Medulla oblongata (tissue), 1 donor: ENCODE measurements at regions not wholly inside any gene's neighbourhood (a gene's known extent, or its start where the extent isn't known, plus 50 kb on each side); places are given as distances from the start of the nearest gene placed in this dataset.
"Not testable (repeated sequence)": the region's sequence is repeated elsewhere in the genome, so short reads cannot be mapped to it uniquely, and the experiment has no call there.

Source experiments
- DNase-seq: peaks from one replicate; pipeline ENCODE4 v3.0.0-alpha.2; 2015; ENCODE audit errors: extremely low spot score

DNA sequence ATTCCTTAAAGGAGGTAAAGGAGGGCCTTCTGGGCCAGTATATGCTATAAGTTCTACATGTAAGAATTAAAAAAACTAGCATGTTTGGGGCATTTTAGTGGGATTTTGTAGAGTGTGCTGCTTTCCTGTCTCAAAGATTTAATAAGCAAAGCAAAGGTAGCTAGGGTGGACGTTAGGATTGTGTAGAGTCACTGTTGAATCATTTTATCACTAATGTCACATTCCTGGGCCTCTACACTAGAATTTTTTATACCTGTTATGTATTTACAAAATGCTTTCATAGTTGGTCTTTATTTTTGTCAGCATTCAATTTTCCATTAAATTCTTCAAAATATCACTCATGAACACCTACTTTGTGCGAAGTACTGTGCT is 139.4 kb upstream of the PHYHIPL start:
- DNase-seq = no peak

- no peak for DNase-seq
Observed at GRCh38 chr10:59037506-59037905, 138.9 kb upstream of the PHYHIPL start.

GRCh38 chr10:59043358-59043757 is 133.1 kb upstream of the PHYHIPL start:
- DNase-seq = not testable (repeated sequence)

GRCh38 chr10:59047180-59047579 is 129.3 kb upstream of the PHYHIPL start:
- no peak for DNase-seq

DNA sequence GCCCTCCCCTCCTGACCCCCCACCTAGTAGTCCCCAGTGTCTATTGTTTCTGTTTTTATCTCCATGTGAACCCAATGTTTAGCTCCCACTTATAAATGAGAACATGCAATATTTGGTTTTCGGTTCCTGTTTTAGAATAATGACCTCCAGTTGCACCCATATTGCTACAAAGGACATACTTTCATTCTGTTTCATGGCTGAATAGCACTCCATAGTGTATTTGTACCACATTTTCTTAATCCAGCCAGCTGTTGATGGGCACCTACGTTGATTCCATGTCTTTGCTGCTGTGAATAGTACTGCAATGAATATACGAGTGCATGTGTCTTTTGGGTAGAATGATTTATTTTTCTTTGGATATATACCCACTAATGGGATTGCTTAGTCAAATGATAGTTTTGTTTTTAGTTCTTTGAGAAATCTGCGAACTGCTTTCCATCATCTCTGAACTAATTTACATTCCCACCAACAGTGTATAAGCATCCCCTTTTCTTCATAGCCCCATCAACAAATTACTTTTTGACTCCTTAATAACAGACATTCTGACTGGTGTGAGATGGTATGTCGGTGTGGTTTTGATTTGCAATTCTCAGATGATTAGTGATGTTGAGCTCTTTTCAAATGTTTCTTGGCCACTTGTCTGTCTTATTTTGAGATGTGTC is 128.4 kb upstream of the PHYHIPL start:
- no peak for DNase-seq

DNA sequence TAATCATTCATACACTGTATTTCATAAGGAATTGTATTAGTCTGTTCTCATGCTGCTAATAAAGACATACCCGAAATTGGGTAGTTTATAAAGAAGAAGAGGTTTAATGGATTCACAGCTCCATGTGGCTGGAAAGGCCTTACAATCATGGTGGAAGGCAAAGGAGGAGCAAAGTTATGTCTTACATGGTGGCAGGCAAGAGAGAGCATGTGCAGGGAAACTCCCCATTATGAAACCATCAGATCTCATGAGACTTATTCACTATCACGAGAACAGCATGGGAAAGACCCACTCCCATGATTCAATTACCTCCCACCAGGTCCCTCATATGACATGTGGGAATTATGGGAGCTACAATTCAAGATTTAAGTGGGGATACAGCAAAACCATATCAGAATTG is 122.9 kb upstream of the PHYHIPL start:
- DNase-seq = not testable (repeated sequence)

DNA sequence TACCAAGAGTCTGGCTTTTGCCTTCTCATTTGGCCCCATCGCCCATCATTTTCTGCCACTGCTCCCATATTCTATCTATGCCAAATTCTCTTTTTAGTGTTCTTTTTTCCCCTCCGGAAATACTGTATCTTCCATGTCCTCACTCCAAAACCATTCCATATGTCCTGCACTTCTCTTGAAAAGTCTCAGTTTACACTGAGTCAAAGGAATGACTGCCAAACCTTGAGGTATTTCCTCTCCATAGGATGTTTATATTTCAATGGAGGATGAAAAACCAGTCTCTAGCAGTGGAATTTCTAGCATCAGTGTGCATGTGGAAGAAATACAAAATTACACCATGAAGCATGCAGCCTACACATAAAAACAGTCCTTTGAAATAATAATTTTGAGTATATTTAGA is 121.4 kb upstream of the PHYHIPL start:
- no peak for DNase-seq

GRCh38 chr10:59057345-59057744 is 119.1 kb upstream of the PHYHIPL start:
- DNase-seq = peak; percentile 61

- no peak for DNase-seq
Observed at GRCh38 chr10:59060852-59061251, 115.6 kb upstream of the PHYHIPL start.

DNA sequence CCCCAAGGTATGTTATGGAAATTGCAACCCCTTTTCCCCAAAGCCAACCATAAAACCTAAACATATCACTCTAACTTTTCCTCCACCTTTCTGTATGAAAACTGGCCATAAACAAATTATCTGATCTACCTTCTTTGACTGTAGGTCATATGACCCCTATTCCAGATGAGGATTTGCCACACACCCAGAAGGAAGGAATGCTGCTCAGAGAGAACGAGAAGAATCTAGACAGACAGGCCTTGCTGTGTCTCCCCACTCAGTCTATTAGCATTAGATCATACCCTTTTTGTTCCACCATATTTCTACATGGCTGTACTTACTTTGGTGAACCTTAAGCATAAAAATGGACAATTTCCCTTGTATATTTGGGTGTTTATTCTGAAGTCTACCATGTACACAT is 113.0 kb upstream of the PHYHIPL start:
- no peak for DNase-seq

DNA sequence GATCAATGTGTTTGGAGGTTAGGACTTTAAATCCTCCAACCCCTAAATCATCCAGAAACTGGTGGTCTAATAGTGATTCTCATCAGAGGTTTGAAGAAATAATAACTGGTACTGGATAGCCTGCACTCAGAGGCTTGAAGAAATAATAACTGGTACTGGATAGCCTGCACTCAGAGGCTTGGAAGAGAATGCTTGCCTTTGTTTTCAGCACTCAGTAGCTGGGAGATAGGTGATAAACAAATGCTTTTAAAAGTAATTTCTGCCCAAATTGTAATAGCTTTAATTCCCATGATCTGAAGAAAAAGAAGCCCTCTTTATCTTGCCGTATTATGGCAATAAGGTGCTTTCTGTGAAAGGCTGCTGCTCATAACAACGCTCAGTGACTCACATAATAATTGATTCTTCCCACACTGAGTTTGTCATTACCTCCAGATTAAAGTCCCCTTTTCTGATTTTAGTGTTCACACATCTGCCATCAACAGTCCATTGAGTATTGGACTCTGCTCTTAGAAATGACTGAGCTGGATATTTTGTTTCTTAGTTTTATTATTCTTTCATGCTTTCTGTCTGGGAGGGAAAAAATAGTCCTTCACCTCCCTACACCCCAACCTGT is 112.3 kb upstream of the PHYHIPL start:
- DNase-seq = peak; percentile 47

DNA sequence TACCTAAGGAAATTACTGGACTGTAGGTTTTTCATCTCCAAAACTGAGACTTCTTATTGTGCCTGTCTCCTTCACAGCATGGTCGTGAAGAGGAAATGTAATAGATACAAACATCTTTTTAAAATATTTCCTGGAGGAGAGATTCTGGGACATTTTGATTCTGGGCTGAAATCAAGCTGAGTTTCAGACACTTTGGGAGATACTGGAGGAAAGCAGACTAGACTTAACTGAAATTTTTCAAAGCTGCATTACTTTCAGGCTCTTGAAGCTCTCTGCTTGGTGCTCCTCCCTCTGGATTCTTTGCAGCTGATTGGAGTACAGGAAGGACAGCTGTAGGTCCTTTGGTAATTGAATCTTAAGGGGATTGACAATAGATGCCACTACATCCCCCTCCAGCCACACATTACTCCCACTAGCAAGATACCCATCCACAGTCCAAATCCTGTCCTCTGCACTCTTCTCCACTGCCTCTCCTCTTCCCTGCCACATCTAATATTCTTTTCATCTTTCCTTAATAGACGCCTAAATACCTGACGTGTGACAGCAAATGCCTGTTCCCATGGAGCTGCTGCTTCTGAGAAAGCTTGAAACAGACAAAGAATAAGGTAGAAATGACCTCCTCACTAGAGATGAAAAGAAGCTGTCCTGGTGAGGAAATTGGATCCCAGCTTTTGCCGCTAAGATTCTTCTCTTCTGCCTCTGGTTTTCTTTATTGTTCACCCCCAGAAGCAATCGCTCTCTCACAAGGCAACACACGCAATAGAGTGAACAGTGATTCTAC is 111.5 kb upstream of the PHYHIPL start:
- DNase-seq = peak; percentile 34

- no peak for DNase-seq
Observed at GRCh38 chr10:59068581-59069191, 107.8 kb upstream of the PHYHIPL start.

DNA sequence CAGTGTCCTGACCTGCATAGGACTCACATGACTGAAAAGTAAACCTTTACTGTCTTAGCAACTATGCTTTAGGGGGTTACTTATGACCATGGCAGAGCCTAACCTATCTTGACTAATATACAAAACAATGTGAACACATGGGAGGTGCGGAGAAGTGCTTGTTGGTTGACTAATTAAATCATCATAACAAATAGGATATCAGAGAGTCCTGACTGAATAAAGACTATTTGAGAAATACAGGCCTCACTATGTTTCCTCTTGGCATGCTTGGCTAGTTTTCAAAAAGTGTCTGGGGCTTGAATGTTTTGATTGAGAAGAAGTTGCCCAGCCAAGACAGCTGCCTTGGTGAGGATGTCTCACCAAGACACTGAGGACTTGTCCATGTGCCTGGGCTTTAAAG is 104.4 kb upstream of the PHYHIPL start:
- DNase-seq = no peak

GRCh38 chr10:59073456-59074053 is 102.9 kb upstream of the PHYHIPL start:
- no peak for DNase-seq

GRCh38 chr10:59075576-59075975 is 100.9 kb upstream of the PHYHIPL start:
- DNase-seq = no peak

- DNase-seq = no peak
Observed at GRCh38 chr10:59077855-59078254, 98.6 kb upstream of the PHYHIPL start.

DNA sequence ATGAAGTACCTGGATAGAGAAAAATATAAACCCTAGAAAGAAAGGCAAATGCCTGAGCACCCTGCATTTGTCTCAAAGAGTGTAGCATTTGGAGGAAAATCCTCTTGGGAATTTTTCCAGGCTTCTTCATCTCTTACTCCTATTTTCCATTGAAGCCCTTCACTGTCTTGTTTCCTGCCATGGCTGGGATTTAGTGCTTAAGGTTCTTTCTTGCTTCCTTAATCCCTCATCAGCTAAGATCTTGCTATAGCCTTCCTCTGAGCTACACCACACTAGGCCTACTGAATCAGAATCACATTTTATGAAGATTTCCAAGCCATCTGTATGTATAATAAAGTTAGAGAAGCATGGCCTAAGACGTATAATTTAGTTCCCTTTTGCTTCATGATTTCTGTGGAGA is 97.5 kb upstream of the PHYHIPL start:
- no peak for DNase-seq

DNA sequence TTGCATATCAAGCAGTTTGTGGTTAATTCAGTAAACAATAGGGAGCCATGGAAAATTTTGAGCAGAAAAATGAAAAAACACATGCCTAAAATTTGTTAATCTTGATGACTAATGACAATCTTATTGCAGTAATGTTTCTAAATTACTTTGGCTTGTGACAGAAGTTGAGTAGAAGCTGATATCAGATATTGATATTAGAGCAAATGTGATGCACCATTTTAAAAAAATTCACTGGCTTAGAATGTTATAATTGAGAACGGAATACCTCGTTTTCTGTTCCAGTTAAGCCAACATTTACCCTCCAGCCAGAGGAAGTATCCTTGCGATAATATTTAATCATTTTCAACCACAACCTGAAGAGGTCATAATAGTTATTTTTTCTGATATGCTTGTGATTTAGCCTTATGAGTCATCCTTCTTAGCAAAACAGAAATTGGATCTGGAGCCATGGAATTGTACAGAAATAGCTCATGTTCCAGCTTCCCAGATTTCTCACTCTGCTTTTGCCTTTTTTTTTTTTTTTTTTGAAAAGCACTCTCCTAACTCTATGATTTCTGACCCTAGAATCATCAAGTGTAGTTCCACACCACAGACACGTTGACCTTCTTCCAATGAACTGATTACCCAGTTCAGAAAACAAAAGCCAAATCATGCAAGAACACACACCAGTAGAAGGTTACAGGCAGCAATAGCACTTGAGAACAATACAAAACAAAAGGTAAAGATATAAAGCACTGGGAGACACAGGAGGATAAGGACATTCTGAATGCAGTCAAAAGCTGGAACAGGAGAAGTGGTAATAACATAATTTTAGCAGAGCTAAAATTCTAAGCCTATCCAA is 96.8 kb upstream of the PHYHIPL start:
- DNase-seq = no peak

GRCh38 chr10:59082249-59082648 is 94.2 kb upstream of the PHYHIPL start:
- DNase-seq = no peak

DNA sequence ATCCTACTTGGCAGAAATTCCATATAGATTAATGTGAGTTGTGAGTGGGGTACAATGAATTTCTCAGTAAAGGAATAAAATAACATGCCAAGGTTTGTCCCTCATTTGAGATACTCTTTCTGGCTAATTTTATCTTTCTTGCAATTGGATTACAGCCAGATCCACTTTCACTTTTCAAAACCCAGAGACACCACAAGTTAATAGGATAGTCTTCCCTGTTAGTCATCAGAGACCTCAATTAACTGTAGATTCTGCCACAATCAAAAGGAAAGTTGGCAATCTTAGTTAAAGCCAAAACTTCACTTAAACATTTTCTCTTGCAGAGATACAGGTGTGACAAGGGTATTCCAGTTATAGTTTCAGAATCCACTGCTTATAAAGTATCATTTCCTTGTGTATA is 91.4 kb upstream of the PHYHIPL start:
- DNase-seq = no peak
